SK-N-SH treated with all-trans-retinoic acid at 6 μM for 48 hours (cell line): ENCODE measurements at regions not wholly inside any gene's neighbourhood (a gene's known extent, or its start where the extent isn't known, plus 50 kb on each side); places are given as distances from the start of the nearest gene placed in this dataset.

Experiments used
- BACH2 ChIP-seq: fragments of 250-450 bp; sonication (Bioruptor Pico); IDR thresholded peaks from 2 replicates; pipeline ENCODE4 v1.9.0; 2021; ENCODE audit warnings: mild to moderate bottlenecking, borderline replicate concordance
- CREB5 ChIP-seq: fragments of 250-450 bp; sonication (Bioruptor Pico); IDR thresholded peaks from 2 replicates; pipeline ENCODE4 v1.5.1; 2020; ENCODE audit warnings: low read depth, mild to moderate bottlenecking, moderate library complexity
- CSDC2 ChIP-seq: fragments of 250-450 bp; sonication (Bioruptor Pico); IDR thresholded peaks from 2 replicates; pipeline ENCODE4 v1.5.0; 2020; ENCODE audit warnings: mild to moderate bottlenecking, moderate library complexity
- CSRNP3 ChIP-seq: fragments of 250-450 bp; sonication (Bioruptor Pico); IDR thresholded peaks from 2 replicates; pipeline ENCODE4 v1.5.1; 2021; ENCODE audit warnings: mild to moderate bottlenecking, moderate library complexity
- RARB ChIP-seq: fragments of 250-450 bp; sonication (Bioruptor Pico); IDR thresholded peaks from 2 replicates; pipeline ENCODE4 v1.8.0; 2021; ENCODE audit warnings: mild to moderate bottlenecking, moderate library complexity
- SNAI2 ChIP-seq: fragments of 250-450 bp; sonication (Bioruptor Pico); IDR thresholded peaks from 2 replicates; pipeline ENCODE4 v1.5.0; 2020; ENCODE audit warnings: mild to moderate bottlenecking, moderate library complexity
- TOX ChIP-seq: fragments of 250-450 bp; sonication (Bioruptor Pico); IDR thresholded peaks from 2 replicates; pipeline ENCODE4 v1.8.0; 2021; ENCODE audit warnings: mild to moderate bottlenecking, moderate library complexity, borderline replicate concordance
- ZNF70 ChIP-seq: fragments of 450-650 bp; formaldehyde crosslinking; IDR thresholded peaks from 2 replicates; pipeline ENCODE4 v1.5.0; 2020; ENCODE audit warnings: mild to moderate bottlenecking, moderate library complexity

DNA sequence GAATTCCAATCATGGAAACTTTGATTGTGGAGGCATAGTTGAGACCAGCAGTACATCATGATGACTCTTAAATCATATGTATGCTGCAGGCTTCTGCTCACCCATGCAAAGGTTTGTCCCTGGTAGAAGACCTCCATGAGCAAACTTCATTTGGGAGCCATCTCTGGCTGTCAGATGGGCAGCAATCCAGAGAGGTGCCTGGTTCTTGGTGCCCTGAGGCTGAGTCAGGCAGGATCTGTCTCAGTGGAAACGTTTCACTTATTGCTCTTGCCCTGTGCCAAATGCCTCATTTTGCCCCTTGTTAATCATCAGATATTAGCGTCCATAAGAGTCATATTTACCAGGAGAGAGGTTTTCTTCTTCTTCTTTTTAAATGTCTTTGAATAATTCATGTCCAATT is 151.5 kb upstream of the CELF4 start:
- TF ChIP-seq CREB5 (CRISPR knock-in tag) = no peak
- no peak for TF ChIP-seq RARB
- TF ChIP-seq SNAI2 (CRISPR knock-in tag) = no peak
- TF ChIP-seq ZNF70 (CRISPR knock-in tag) = no peak
- no peak for TF ChIP-seq CSDC2
- no peak for TF ChIP-seq CSRNP3
- TF ChIP-seq BACH2 (CRISPR knock-in tag) = no peak
- TF ChIP-seq TOX = no peak
